GM18499 (cell line): ENCODE measurements at regions not wholly inside any gene's neighbourhood (a gene's known extent, or its start where the extent isn't known, plus 50 kb on each side); places are given as distances from the start of the nearest gene placed in this dataset.
"Not testable (repeated sequence)": the region's sequence is repeated elsewhere in the genome, so short reads cannot be mapped to it uniquely, and the experiment has no call there.

Source experiments
- ATAC-seq: cut with Tn5 transposase; IDR thresholded peaks from one replicate; pipeline ENCODE4 v1.9.1; 2021; ENCODE audit warnings: moderate number of reproducible peaks; ENCODE audit not compliant: insufficient read depth, unreplicated experiment

GRCh38 chr4:86472377-86473019 lies 112.6 kb upstream of the MAPK10 start:
- ATAC-seq: no peak

DNA sequence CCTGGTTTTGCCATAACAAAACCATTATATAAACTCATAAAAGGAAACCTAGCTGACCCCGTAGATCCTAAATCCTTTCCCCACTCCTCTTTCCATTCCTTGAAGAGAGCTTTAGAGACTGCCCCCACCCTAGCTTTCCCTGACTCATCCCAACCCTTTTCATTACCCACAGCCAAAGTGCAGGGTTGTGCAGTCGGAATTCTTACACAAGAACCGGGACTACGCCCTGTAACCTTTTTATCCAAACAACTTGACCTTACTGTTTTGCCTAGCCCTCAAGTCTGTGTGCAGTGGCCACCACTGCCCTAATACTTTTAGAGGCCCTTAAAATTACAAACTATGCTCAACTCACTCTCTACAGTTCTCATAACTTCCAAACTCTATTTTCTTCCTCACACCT lies 116.0 kb upstream of the PTPN13 start:
- not testable (repeated sequence) for ATAC-seq

DNA sequence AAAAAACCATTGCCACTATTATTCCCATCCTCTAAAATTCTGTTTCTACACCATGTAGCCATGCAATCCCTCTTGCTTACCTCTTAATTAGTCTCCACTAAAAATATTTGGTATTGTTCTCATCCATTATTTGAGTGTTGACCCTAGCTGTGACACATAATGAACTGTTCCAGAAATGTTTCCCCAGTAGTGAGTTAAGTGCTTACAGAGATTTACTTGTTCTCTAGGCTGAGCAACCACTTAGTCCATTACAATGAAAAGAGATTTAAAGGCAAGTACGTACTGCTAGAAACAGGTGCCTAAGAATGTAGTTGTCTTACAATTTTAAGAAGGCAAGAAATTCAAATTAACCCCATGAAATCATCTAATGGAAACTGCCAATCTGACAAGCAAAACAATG lies 112.7 kb upstream of the PTPN13 start:
- ATAC-seq: no peak

DNA sequence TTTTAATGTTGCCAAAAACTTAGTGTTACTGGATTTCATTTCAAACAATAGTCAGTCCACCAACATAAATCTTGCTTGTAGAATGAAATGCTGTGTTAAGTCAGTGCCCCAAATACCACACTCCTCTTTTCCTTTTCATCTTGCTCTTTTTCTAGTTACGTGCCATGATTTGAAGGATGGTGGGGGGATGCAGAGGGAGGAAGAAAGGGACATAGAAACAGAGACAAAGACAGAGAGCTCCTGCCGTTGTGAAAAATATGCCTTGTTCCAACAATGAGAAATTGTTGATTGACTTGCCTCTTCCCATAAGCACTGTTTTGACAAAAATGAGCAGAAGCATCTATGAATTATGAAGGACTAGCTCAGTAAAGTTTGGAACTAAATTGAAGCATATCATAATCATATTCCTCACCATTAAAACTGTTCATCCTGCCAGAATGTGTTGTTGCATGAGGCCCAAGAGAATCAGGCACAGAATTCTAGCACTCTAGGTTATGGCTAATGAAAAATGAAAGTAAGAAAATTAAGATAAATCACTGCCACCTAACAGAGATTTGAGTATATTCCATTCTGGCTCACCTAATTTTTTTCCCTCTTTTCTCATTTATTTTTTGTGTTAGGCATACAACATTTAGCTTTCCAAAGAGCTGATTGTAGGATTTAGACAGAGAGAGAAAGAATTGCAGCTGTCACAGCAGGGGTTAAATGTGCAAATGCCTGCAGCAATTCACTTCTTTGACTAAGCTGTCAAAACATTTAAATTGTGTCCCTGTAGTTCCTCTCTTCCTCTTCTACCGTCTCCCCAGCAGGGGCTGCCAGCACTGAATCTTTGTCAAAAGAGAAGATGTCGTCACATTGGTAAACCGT lies 111.6 kb upstream of the PTPN13 start:
- ATAC-seq: no peak

- no peak for ATAC-seq
Observed at GRCh38 chr4:86483173-86483490, 111.0 kb upstream of the PTPN13 start.

DNA sequence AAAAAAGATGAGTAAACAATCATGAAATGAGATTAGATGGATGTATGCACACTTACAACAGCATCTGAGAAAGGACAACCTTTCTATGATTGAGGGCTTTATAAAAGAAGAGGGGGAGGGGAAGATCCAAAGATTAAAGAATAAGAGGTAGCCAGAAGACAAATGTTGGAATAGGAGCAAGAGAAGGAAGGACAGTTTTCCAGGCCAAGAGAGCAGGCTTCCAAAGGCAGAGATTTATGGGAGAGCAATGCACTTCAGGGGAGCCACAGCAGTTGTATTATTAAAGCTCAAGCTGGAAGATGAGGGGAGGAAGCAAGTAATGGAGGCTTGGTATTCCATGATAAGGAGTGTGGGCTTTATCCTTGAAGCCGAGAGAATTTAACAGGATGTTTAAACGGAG lies 110.3 kb upstream of the PTPN13 start:
- ATAC-seq: no peak

- no peak for ATAC-seq
Observed at GRCh38 chr4:86484241-86484640, 109.9 kb upstream of the PTPN13 start.

DNA sequence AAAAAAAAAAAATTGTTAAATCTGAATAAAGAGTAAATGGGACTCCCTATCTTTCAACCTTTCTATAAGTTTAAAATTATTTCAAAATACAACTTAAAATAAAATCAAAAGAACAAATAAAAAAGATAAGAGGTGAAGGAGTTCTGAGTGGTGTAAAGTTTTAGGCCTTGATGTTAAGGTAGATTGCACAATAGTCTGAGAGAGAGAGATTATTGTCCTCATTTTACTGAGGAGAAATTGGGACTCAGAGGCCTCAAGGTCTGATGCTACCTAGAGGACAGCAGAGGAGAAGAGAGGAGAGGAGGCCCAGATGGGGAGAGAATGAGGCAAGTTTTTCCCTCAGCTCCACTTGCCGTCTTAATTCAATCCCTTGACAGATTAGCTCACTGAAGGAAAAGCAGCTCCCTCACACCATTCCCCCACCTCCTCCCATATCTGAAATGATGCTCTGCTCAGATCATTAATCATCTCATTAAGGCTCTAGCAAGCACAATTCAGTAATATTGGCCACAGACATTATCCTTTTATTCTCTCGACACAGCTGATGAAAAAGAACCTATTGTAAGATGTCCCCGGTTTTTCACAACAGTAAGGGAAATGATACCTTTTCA lies 106.3 kb upstream of the PTPN13 start:
- ATAC-seq: no peak

GRCh38 chr4:86493460-86493859 lies 100.7 kb upstream of the PTPN13 start:
- no peak for ATAC-seq

DNA sequence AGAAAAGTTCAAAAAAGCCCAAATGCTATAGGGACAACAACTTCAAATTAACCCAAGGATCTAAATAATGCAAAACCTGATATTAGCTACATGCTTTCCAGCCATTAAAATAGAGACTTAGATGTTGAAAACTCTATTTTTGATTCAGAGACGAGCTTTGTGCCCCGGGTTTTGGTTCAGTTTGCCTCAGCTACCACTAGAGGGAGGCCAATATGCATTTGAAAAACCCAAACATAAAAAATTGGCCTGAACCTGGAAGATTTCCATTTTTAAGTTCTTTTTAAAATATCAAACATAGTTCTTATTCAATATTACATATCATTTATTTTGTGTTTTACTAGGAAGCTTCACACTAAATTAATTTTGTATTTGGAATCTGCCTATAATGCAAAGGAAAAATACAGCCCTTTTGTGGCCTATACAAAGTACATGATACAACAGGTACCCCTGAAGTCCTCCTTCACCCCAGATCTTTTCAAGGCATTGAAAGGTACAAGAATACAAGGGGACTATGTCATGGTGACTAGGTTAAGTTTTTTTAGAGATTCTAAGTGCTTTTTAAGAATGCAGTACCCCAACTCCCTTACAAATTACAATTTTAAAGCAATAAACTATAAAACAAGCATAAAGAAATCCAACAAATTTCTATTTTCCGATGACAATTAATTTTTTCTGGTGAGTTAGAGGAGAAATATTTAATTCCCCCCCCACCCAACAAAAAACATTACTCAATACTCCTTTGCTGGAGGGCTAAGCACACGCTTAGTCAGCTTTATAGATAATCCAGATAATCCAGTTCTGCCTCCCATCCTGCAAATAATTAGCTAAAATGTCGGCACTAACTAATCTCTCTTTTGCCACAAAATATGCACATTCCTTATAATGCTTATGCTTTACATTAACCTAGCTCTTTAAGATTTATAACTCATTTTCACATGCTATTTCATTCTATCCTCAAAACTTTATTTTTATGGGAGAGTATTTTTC lies 97.7 kb upstream of the PTPN13 start:
- no peak for ATAC-seq

GRCh38 chr4:86497131-86497530 lies 97.0 kb upstream of the PTPN13 start:
- no peak for ATAC-seq

DNA sequence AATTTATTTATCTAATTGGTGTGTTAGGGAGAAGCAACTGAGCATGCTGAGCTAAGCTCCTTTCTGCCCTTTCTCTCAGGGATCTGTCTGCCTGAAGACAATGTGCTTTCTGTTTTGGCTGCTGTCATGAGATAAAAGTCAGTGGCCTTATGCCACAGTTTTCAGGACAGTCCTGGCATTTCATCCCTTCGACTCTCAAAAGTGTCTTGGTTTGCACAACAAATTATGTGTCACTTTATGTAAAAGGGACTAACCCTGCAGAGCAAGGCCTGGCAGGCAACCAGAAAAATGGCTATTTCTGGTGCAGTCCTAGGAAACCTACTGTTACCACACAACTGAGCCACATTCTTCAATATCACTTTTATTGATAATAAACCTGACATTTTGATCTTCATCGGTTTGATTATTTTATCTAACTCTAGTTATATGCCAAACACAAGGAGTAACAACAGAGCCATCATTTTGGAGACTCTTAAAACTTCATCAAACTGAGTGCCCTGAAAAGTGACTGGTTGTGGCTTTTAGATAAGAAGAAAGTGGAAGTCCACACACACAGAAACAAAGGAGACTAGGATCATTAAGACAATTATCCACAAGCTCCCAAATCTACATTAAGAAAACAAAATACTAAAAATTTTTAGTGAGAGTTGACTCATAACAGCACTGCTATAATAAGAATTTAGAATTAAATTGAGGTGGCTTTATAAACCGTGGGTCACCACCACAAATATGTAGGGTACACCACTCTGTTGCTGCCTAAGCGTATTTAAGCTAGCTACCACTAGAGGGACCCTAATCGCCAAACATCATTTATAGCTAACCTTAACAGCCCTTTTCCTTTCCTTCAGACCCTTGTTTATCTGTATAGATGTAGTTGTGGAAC lies 95.9 kb upstream of the PTPN13 start:
- ATAC-seq: peak; percentile 77

DNA sequence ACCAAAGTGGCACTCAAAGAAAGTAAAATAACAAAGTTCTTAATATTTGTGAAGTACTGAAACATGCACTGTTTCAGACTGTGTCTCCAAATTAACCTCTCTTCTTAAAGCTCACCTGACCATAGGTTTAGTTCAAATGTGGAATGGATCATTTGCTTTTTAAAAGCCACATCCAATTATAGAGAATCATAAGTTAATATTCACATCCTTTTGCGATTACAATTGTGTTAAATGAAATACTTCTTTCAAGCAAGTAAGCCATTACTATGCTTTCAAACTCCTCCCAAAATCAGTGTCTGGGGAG lies 95.3 kb upstream of the PTPN13 start:
- no peak for ATAC-seq

- ATAC-seq: no peak
Observed at GRCh38 chr4:86500527-86500926, 93.6 kb upstream of the PTPN13 start.

GRCh38 chr4:86502081-86502480 lies 92.0 kb upstream of the PTPN13 start:
- no peak for ATAC-seq

DNA sequence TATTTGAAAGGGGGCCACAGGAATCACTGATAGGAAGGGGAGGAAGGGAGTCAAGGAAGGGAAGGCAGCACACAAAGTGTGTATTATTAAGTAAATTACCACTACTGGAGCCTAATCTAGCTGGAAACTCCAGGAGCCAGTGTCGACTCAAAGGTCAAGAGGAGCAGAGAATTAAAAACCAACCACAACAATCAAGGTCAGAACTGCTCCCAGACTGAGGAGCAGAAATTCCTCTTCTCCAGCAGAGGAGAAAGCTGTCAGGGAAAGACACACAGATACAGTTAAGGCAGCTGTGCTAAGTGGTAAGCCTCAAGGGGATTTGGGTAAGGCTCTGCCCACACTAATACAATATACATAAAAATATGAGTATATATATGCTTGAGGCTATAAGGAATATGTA lies 87.5 kb upstream of the PTPN13 start:
- ATAC-seq: no peak

GRCh38 chr4:86508436-86508835 lies 85.7 kb upstream of the PTPN13 start:
- no peak for ATAC-seq

DNA sequence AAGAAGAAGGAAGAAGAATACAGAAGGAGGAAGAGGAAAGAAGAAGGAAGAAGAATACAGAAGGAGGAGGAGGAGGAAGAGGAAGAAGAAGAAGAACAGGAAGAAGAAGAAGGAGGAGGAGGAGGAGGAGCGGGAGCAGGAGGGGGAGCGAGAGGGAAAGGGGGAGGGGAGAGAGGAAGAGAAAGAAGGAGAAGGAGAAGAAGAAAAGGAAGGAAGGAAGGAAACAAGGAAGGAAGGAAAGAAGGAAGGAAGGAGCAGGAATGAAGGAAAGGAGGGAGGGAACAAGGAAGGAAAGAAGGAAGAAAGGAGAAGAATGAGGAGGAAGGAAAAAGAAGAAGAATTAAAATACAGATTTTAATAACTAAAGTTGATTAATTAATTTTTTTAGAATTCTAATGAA lies 82.5 kb upstream of the PTPN13 start:
- ATAC-seq: no peak

GRCh38 chr4:86512631-86513030 lies 81.5 kb upstream of the PTPN13 start:
- no peak for ATAC-seq

GRCh38 chr4:86515963-86516362 lies 78.2 kb upstream of the PTPN13 start:
- ATAC-seq: not testable (repeated sequence)
